Daoy (cell line): ENCODE measurements at regions not wholly inside any gene's neighbourhood (a gene's known extent, or its start where the extent isn't known, plus 50 kb on each side); places are given as distances from the start of the nearest gene placed in this dataset.

Experiments used
- DNase-seq: peaks from one replicate; pipeline ENCODE4 v3.0.0-alpha.2; 2015; ENCODE audit warnings: low read depth

DNA sequence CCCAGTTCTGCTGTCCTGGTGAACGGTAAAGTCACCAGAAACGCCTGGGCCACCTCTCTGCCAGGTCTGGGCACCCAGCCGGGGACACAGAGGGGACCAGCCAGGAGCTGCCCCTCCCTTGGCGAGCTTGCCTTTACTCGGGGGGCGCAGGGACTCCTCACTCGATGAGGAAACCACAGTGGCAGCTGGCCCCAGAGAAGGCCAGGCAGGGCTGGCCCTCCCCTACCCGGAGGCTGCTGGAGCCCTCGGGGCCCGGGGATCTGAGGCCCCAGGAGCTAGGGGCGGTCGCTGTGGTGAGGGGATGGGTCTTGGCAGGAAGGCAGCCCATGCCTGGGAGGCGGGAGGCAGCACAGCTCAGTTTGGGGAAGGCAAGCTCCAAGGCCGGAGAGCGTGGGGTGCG is 80.4 kb upstream of the SLCO4A1 start:
- no peak for DNase-seq

GRCh38 chr20:62562831-62563230 is 79.5 kb upstream of the SLCO4A1 start:
- no peak for DNase-seq

DNA sequence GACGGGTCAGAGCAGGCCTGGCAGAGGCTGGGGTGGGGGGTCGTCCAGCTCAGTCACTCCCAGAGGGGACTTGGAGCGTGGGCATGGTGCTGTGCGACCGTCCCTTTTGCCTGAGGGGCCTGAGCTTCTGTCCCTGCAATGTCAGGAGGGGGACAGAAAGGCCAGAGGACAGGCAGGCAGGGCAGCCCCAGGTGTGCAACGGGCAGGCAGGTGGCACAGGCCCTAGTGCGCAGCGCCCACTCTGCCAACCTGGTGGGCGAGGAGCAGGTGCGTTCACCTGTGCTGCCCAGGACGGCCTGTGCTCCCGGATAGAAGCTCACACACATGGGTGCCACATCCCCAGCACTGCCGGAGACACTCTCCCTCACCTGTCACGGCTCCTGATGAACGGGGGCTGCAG is 78.7 kb upstream of the SLCO4A1 start:
- DNase-seq, result no peak

- DNase-seq, result no peak
Measured at GRCh38 chr20:62564456-62565245, 77.7 kb upstream of the SLCO4A1 start.

GRCh38 chr20:62566266-62566665 is 76.0 kb upstream of the SLCO4A1 start:
- DNase-seq, result no peak

- DNase-seq, result no peak
Measured at GRCh38 chr20:62566771-62567170, 75.5 kb upstream of the SLCO4A1 start.

GRCh38 chr20:62567246-62568044 is 74.9 kb upstream of the SLCO4A1 start:
- no peak for DNase-seq

DNA sequence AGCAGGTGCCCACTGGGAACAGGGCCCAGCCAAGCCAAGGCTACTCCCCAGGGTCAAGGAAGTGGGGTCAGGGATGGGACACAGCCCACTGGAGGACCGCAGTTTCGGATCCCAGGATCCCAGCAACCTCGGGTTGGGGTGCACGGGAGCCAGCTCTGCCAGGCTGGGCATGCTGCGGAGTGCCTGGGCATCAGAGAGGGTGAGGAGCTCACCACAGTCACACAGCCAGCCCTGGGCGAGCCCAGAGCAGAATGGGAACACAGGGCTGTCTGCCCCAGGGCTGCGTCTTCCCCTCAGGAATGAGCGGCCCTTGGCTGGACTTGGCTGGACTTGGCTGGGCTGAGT is 74.3 kb upstream of the SLCO4A1 start:
- no peak for DNase-seq

GRCh38 chr20:62569615-62570014 is 72.7 kb upstream of the SLCO4A1 start:
- no peak for DNase-seq

DNA sequence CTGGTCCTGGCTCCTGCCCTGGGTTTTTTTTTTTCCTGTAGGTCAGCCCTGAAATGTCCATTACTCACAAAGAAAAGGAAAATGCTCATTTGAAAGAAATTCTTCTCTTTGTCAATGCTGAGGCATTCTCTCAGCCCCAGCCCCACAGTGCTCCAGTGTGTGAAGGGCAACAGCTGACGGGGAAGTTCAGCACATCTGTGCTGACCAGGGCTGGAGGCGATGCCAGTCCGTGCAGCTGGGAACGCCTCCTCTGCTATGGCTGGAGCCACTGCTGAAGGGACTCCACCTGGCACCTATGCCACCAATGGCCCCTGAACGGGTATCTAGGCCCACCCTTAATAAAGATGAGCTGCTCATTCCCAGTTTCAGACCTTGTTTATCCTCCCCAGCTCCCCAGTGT is 71.9 kb upstream of the SLCO4A1 start:
- no peak for DNase-seq

DNA sequence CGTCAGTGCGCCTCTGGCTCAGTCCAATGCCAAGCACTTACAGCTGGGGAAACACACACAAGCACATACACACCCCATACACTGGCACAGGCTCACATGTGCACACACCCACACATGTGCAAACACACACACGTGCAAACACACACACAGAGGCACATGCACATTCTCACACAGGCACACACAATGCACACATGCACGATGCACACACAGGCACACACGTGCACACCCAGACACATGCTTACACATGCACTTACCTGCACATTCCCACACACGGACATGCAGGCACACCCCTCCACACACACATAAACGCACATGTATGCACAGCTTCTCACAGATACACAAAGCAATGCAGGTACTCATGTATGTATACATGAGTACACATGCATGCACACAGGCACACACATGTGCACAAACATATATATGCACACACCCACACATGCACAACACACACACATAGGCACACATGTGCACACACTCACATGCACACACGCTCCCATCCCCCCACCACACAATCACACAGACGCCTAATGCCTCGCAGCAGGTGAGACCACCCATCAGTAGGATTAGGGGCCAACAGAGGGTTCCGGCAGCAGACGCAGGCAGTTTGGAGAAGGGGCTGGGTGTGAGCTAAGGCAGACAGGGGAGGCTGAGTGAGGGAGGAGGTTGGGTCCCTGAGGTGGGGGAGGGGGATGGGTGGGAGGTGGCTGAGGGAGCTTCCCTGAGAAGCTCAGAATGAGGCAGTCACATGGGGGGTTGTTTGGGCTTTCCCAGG is 71.2 kb upstream of the SLCO4A1 start:
- DNase-seq, result no peak

DNA sequence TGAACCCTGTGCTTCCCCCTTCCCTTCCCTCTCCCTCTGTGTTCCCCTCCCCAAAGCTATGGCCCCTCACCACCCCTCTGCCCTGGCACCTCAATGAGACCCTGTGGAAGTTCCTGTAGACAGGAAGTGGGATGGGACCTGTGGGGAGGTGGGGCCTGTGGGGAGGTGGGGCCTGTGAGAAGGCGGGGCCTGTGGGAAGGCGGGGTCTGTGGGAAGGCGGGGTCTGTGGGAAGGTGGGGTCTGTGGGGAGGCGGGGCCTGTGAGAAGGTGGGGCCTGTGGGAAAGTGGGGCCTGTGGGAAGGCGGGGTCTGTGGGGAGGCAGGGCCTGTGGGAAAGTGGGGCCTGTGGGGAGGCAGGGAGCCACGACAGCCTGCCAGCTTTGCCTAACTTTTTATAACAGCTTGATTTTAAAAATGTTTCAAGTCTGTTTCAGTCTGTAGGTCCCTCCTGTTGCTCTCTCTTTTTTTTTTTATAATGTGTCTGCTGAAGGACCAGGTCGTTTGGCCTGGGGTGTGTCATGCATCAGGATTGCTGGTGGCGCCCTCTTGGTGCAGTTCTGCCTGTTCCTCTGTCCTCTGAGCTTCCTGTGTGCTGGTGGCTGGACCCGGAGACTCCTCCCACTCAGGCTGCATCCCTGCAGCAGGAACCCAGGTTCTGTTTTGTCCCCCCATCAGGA is 70.5 kb upstream of the SLCO4A1 start:
- DNase-seq, result peak; percentile 42

DNA sequence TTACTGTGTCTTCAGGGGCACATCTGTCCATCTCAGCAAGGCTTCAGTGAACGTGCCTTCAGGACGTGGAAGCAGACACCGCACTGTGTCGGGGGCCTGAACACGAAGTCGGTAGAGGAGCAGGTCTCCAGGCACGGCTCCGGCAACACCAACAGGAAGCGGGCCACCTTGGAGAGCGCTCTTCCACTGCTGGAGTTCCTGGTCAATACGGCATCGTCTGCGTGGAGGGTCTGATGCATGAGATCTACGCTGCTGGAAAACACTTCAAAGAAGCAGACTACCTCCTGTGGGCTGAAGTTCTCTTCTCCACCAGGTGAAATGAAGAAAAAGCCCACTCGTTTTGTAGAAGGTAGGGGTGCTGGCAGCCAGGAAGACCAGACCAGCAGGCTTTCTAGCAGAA is 69.3 kb upstream of the SLCO4A1 start:
- no peak for DNase-seq

GRCh38 chr20:62573817-62574216 is 68.5 kb upstream of the SLCO4A1 start:
- DNase-seq, result no peak

DNA sequence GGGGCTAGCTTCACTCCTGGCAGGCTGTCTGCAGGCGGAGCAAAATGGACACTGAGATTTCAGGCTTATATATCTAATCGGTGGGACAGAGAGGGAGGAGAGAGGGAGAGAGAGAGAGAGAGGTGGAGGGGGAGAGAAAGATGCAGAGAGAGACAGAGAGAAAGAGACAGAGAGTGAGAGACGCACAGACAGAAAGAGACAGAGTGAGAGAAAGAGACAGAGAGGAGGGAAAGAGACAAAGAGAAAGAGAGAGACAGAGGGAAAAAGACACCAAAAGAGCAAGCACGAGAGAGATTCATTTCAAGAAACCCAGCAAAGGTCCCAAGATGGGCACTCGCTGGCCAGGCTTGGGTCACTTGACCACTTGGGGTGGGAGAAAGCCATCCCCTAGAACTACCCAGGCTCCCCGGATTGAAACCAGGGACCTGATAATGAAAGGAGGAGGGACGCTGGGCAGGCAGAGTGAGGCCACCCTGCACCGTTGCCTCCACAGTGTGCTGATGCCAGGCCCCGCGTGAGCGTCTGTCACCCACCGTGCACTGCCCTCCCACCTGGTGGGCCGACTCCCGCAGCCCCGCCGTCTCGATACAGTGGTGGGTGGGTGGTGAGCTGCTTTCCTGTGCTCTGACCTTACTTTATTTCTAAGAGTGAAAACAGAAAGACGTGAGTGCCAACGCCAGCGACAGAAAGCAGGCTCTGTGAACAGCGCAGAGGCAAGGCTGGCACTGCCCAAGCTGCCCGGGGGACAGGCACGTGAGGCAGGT is 67.9 kb upstream of the SLCO4A1 start:
- DNase-seq, result no peak

DNA sequence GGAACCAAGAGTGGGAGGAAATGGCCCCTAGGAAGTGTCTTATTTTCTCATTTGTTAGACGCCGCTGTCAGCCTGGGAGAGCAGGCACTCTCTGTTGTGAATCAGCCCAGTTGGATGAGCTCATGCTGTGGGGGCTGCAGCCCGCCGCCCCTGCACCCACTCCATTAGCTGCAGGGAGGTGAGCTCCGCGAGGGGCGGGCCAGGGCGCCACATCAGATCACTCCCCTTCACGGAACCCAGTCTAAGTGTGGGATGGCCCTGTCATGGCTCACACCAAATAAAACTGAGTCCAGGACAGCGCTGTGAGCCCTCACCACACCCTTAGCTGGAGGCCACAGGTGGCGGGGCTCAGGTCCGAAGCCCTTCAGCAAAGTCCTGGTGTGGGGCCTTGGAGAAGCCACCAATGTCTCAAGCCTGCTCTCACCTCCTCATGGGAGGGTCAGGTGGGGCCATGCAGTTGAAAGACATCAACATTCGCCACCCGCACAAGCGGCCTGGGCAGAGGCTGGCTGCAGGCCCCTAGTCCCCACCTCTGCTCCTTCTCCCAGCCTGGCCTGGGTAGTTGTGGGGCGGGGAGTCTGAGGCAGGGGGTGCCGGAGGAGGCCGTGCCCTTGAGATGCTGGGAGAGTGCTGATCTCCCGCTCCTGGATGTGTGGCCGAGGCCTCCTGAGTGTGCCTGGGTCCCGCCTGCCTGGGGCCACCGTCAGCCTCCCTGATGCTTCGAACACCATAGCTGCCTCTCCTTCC is 66.2 kb upstream of the SLCO4A1 start:
- DNase-seq, result no peak

DNA sequence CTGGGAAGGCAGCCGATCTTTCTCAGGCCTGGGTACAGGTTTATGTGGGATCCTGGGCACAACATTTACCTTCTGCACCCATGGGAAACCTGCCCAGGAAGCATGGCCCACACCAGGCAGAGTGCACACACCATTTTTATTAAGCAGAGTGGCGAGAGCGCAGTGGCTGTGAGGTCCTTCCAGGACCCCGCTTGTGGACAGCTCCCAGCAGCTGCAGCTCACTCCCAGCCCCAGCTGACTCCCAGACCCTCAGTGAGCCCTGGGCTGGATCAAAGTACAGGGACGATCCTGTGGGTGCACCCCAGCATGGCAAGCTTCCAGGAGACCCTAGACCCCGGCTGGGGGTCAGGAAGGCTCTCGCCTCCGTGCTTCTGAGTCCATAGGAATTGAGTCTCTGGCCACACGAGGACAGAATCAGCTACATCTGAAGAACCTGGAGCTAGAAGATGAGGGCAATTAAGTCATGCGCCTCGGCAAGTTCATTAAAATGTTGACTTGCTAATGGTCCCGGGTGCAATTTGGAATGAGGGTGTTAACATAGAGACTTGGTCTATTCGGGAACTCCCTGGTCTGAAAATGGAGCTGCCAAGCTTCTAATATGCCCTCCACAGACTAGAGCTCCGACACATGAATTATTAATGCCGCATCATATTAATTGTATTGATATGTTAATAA is 65.4 kb upstream of the SLCO4A1 start:
- DNase-seq, result peak; percentile 30

DNA sequence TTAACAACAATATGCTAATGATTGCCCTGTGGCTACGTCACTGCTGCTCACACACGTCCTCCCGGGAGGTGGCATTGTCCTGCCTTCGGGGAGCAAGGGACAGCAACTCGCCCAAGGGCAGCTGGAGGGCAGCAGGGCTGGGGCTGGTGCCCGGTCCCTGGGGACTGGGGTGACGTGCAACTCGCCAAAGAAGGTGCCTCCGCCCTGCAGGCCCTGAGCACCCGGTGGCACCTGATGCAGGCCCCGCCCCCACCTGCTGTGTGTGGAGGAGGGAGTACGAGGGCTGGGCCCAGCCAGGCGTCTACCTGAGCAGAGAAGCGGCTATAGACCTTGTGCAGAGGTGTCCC is 64.8 kb upstream of the SLCO4A1 start:
- no peak for DNase-seq

- DNase-seq, result peak; percentile 33
Measured at GRCh38 chr20:62578294-62578897, 63.9 kb upstream of the SLCO4A1 start.

DNA sequence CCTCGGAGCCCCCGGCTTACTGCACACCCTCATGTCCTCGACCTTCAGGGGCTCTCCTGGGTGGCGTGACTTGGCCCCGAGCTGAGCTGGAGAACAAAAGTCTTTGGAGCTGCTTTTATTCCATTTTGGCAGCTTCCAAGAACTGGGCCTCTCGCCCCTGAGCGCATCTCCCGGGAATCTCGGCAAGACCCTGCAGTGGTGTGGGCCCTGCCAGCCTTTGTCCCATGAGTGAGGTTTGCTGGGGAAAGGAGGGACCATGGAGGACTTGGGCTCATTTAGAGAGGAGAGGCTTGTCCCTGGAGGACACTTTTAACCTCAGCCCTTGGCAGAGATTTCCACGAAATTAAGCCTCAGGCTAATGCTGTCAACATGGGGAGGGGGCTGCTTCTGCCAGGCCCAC is 62.3 kb upstream of the SLCO4A1 start:
- no peak for DNase-seq
